ENCODE measurements at regions not wholly inside any gene's neighbourhood (a gene's known extent, or its start where the extent isn't known, plus 50 kb on each side); places are given as distances from the start of the nearest gene placed in this dataset.

DNA sequence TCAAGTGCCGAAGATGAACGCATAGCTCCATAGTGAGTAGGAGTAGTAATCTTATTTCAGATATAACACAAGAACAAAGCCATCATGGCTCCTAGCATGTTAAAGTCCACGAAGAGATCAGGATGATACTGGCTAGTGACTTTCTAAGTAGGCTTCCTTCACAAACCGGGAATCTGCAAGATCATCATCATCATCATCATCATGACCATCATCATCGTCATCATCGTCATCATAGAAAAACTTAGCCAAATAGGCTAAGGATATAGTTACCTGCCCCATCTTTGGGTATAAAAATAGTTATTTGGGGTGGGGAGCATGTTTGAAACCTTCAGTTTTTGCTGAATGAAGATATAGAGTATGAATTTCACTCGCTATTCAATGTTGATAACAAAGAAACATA, 57.9 kb downstream of the PYDC2 start:
- Mint-ChIP-seq H3K27ac (no peak overlapping the region), H3K4me1 (ENCODE audit: low read depth) (no peaks in the 10 kb centered on the region), H3K36me3 (ENCODE audit: low read depth) (no peaks in the 10 kb centered on the region), H3K4me3 (no peak overlapping the region), H3K9me3 (no peaks in the 10 kb centered on the region), H3K27me3 (ENCODE audit: low read depth) (no peaks in the 10 kb centered on the region)
- DNase-seq (ENCODE audit: low spot score), result no peak

GRCh38 chr3:191521055-191521454, 60.1 kb downstream of the PYDC2 start:
- Mint-ChIP-seq H3K4me3 (no peak overlapping the region), H3K36me3 (ENCODE audit: low read depth) (no peaks in the 10 kb centered on the region), H3K9me3 (no peaks in the 10 kb centered on the region), H3K27me3 (ENCODE audit: low read depth) (no peaks in the 10 kb centered on the region), H3K4me1 (ENCODE audit: low read depth) (no peaks in the 10 kb centered on the region), H3K27ac (no peak overlapping the region)
- DNase-seq (ENCODE audit: low spot score), result no peak

DNA sequence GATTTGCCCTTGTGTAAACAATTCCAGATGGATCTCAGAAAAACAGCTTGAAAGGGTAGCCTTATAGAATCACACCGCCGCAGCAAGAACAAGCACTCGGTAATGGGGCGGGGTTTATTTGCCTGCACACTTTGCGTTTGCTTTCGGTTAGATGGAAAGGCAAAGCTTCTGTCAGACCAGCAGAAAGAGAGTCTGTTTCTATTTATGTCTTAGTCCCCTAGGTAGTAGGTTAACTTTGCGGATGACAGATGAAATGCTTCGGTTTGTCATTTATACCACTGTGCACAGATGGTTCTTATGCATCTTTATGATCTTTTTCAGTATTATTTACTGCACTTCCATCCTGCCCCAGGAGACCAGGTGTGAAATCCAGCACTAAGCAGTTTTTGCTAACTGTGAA, 62.2 kb downstream of the PYDC2 start:
- no peak overlapping the region for H3K27ac Mint-ChIP-seq
- DNase-seq (ENCODE audit: low spot score), result no peak
- H3K27me3 Mint-ChIP-seq (ENCODE audit: low read depth), result no peaks in the 10 kb centered on the region
- H3K36me3 Mint-ChIP-seq (ENCODE audit: low read depth), result no peaks in the 10 kb centered on the region
- H3K9me3 Mint-ChIP-seq, result no peaks in the 10 kb centered on the region
- H3K4me3 Mint-ChIP-seq, result no peak overlapping the region
- H3K4me1 Mint-ChIP-seq (ENCODE audit: low read depth), result no peaks in the 10 kb centered on the region

DNA sequence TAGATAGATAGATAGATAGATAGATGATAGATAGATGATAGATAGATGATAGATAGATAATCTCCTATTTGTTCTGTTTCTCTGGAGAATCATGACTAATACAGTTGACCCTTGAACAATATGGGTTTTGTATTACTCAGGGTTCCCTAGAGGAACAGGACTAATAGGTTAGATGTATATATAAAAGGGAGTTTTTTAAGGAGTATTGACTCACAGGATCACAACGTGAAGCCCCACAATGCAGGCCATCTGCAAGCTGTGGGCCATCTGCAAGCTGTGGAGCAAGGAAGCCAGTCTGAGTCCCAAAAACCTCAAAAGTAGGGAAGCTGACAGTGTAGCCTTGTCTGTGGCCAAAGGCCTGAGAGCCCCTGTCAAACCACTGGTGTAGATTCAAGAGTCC, 67.6 kb downstream of the PYDC2 start:
- Mint-ChIP-seq H3K36me3 (ENCODE audit: low read depth) (no peaks in the 10 kb centered on the region), H3K27me3 (ENCODE audit: low read depth) (no peaks in the 10 kb centered on the region), H3K4me1 (ENCODE audit: low read depth) (no peaks in the 10 kb centered on the region), H3K27ac (no peak overlapping the region), H3K9me3 (no peaks in the 10 kb centered on the region), H3K4me3 (no peak overlapping the region)
- no peak for DNase-seq (ENCODE audit: low spot score)

- Mint-ChIP-seq H3K27me3 (ENCODE audit: low read depth) (no peaks in the 10 kb centered on the region), H3K27ac (no peak overlapping the region), H3K9me3 (peaks cover 4% of the 10 kb centered on the region), H3K4me1 (ENCODE audit: low read depth) (no peaks in the 10 kb centered on the region), H3K4me3 (no peak overlapping the region), H3K36me3 (ENCODE audit: low read depth) (no peaks in the 10 kb centered on the region)
- DNase-seq (ENCODE audit: low spot score), result no peak
Observed at GRCh38 chr3:191529992-191530391, 69.0 kb downstream of the PYDC2 start.

- H3K27me3 Mint-ChIP-seq (ENCODE audit: low read depth), result no peaks in the 10 kb centered on the region
- no peak for DNase-seq (ENCODE audit: low spot score)
- no peaks in the 10 kb centered on the region for H3K4me1 Mint-ChIP-seq (ENCODE audit: low read depth)
- H3K9me3 Mint-ChIP-seq, result peaks cover 4% of the 10 kb centered on the region
- H3K4me3 Mint-ChIP-seq, result no peak overlapping the region
- H3K36me3 Mint-ChIP-seq (ENCODE audit: low read depth), result no peaks in the 10 kb centered on the region
- no peak overlapping the region for H3K27ac Mint-ChIP-seq
Observed at GRCh38 chr3:191531434-191531972, 70.5 kb downstream of the PYDC2 start.

DNA sequence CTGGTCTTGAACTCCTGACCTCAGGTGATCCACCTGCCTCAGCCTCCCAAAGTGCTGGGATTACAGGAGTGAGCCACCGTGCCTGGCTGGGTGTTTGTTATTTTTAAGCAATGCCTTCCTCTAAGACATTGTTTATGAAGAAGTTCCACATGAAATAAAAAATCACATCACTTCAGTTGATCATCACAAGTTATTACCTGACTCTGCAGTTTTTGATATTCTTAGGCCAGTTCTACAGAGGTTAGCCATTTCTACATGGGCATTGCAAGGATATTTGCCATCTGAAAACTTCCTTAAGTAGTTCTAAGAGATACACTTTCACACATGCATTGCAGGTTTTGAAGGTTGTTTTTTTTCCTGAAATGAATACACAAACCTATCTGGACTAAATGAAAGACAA, 82.1 kb downstream of the PYDC2 start:
- peaks cover 4% of the 10 kb centered on the region for H3K9me3 Mint-ChIP-seq
- no peaks in the 10 kb centered on the region for H3K36me3 Mint-ChIP-seq (ENCODE audit: low read depth)
- DNase-seq (ENCODE audit: low spot score), result no peak
- H3K27ac Mint-ChIP-seq, result no peak overlapping the region
- no peaks in the 10 kb centered on the region for H3K27me3 Mint-ChIP-seq (ENCODE audit: low read depth)
- H3K4me1 Mint-ChIP-seq (ENCODE audit: low read depth), result no peaks in the 10 kb centered on the region
- no peak overlapping the region for H3K4me3 Mint-ChIP-seq

DNA sequence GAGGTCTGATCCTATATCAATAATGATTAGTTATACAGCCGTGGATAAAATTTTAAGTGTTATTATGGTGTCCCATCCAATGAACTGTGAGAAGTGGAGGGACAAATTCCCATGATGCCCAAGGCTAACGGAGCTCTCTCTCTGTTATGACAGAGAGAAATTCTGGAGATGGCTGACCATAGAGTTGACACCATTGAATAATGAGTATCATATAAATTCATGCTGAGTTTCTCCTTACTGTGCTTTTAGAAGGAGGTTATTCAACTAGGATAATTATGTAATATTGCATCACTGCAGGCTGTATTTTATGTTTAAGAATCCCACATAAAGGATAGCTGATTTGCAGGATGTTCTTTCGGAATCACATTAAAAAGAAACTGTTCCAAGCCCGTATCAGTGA, 82.9 kb downstream of the PYDC2 start:
- H3K4me1 Mint-ChIP-seq (ENCODE audit: low read depth), result no peaks in the 10 kb centered on the region
- no peak for DNase-seq (ENCODE audit: low spot score)
- no peak overlapping the region for H3K4me3 Mint-ChIP-seq
- H3K27me3 Mint-ChIP-seq (ENCODE audit: low read depth), result no peaks in the 10 kb centered on the region
- H3K27ac Mint-ChIP-seq, result no peak overlapping the region
- peaks cover 4% of the 10 kb centered on the region for H3K9me3 Mint-ChIP-seq
- no peaks in the 10 kb centered on the region for H3K36me3 Mint-ChIP-seq (ENCODE audit: low read depth)

DNA sequence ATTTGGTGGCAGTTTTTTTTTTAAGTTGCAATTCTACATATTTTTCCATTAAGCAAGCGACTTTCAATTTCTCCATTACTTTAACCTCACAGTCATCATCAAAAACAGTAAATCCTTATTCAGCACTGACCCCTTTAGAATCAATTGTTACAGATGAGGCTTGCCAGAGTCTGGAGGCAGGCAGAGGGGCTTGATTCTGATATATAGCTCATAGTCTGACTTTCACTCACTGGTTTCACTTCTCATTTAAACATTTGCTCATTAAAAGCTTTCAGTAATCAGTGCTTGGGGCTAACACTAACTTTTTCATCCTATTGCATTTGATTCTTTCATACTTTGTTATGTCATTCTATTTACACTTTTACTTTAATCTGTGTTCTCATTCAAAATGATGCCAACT, 88.4 kb downstream of the PYDC2 start:
- no peak for DNase-seq (ENCODE audit: low spot score)
- Mint-ChIP-seq H3K4me1 (ENCODE audit: low read depth) (no peaks in the 10 kb centered on the region), H3K27ac (no peak overlapping the region), H3K4me3 (no peak overlapping the region), H3K9me3 (peaks cover 11% of the 10 kb centered on the region), H3K27me3 (ENCODE audit: low read depth) (no peaks in the 10 kb centered on the region), H3K36me3 (ENCODE audit: low read depth) (no peaks in the 10 kb centered on the region)

GRCh38 chr3:191555037-191555436, 94.1 kb downstream of the PYDC2 start:
- H3K9me3 Mint-ChIP-seq, result peaks cover 7% of the 10 kb centered on the region
- no peak for DNase-seq (ENCODE audit: low spot score)
- no peaks in the 10 kb centered on the region for H3K4me1 Mint-ChIP-seq (ENCODE audit: low read depth)
- no peak overlapping the region for H3K4me3 Mint-ChIP-seq
- no peak overlapping the region for H3K27ac Mint-ChIP-seq
- H3K27me3 Mint-ChIP-seq (ENCODE audit: low read depth), result no peaks in the 10 kb centered on the region
- no peaks in the 10 kb centered on the region for H3K36me3 Mint-ChIP-seq (ENCODE audit: low read depth)

DNA sequence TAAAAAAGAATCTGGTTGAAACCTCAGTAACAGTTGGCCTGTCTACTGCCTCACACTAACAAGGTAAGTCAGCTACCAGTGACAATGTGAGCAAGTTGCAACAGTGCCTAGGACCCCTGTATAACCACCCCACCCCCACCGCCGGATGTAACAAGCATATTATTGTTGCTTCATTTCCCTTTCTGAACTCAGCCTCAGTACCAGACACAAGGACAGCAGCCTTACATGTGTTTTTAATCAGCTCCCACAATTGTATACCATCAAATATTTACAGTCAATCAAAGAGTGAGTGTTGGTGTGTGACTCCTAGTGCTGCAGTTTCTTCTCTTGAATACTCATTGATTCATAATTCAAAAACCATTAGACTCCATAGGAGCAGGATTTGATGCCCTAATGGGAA, 96.4 kb downstream of the PYDC2 start:
- H3K4me3 Mint-ChIP-seq, result no peak overlapping the region

DNA sequence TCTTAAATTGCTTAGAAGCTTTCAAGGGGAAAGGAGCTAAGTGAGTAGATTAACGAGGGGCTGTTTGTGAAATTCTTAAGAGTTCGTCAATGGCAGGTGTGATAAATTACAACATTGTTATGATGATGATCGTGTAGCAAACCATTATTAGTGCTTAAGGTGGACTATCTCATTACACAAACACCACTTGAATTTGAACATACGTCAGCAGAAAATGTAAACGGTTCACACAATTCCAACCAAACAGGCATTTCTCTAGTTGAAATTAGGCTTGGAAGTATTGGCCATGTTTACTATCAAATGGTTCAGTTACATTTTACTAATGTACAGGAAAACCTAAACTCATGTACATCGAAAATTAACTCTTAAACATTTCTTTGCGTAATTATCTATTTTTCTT, 102.8 kb downstream of the PYDC2 start:
- no peak overlapping the region for H3K27ac Mint-ChIP-seq
- H3K36me3 Mint-ChIP-seq (ENCODE audit: low read depth), result no peaks in the 10 kb centered on the region
- H3K4me3 Mint-ChIP-seq, result no peak overlapping the region
- no peaks in the 10 kb centered on the region for H3K4me1 Mint-ChIP-seq (ENCODE audit: low read depth)
- H3K9me3 Mint-ChIP-seq, result peaks cover 17% of the 10 kb centered on the region
- DNase-seq (ENCODE audit: low spot score), result no peak
- no peaks in the 10 kb centered on the region for H3K27me3 Mint-ChIP-seq (ENCODE audit: low read depth)

More for the DNA sequence above, 96.4 kb downstream of the PYDC2 start:
- no peak overlapping the region for H3K27ac Mint-ChIP-seq
- peaks cover 5% of the 10 kb centered on the region for H3K9me3 Mint-ChIP-seq
- H3K36me3 Mint-ChIP-seq (ENCODE audit: low read depth), result no peaks in the 10 kb centered on the region
- no peaks in the 10 kb centered on the region for H3K4me1 Mint-ChIP-seq (ENCODE audit: low read depth)
- no peaks in the 10 kb centered on the region for H3K27me3 Mint-ChIP-seq (ENCODE audit: low read depth)
- no peak for DNase-seq (ENCODE audit: low spot score)

DNA sequence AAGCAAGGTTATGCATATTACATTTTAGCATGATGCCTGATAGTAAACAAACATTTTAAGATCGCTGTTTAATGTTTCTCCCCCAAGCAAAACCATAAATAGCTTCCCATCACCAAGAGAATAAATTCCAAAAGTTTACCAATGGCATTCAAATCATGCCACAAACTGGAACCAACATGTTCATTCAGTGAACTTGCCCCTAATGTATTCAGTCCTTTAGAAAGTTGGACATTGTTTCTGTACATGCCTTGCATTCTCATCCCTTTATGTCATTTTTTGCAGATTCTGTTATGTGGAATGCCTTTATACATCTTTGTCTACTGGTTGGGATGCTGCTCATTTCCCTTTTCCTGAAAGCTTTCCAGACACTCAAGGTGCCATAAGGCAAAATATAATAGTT, 105.5 kb downstream of the PYDC2 start:
- Mint-ChIP-seq H3K27me3 (ENCODE audit: low read depth) (no peaks in the 10 kb centered on the region), H3K4me1 (ENCODE audit: low read depth) (no peaks in the 10 kb centered on the region), H3K4me3 (no peak overlapping the region), H3K27ac (no peak overlapping the region), H3K9me3 (peaks cover 21% of the 10 kb centered on the region), H3K36me3 (ENCODE audit: low read depth) (no peaks in the 10 kb centered on the region)
- DNase-seq (ENCODE audit: low spot score), result no peak

DNA sequence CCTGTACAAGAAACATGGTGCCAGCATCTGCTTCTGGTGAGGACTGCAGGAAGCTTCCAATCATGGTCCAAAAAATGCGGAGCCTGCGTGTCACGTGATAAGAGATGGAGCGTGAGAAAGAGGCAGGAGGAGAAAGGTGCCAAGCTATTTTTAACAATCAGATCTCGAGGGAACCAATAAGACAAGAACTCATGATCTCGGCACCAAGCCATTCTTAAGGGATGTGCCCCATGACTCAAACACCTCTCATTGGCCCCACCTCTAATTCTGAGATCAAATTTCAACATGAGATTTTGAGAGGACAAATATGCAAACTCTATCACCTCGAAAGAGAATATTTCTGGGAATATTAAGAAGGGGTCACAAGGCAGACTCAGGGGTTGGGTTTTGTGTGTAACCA, 107.2 kb downstream of the PYDC2 start:
- peaks cover 21% of the 10 kb centered on the region for H3K9me3 Mint-ChIP-seq
- DNase-seq (ENCODE audit: low spot score), result no peak
- H3K4me3 Mint-ChIP-seq, result no peak overlapping the region
- H3K36me3 Mint-ChIP-seq (ENCODE audit: low read depth), result no peaks in the 10 kb centered on the region
- H3K4me1 Mint-ChIP-seq (ENCODE audit: low read depth), result no peaks in the 10 kb centered on the region
- no peaks in the 10 kb centered on the region for H3K27me3 Mint-ChIP-seq (ENCODE audit: low read depth)
- no peak overlapping the region for H3K27ac Mint-ChIP-seq

DNA sequence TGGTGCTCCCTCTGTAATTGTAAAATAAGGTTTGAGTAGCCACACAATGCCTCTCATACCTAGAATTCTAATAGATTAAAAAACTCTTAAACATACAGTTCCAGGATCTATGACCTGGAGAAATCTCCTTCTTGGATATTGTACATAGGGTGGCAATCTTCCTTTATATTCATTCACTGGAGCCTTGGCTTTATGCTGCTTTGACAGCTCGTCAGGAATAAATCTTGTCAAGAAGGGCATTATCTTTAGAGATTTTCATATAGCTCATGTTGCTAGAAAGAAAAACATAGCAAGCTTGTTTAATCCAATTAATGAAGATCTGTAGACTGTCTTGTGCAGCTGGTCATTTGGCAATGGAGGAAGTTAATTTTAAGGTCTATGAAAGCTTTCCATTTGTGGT, 131.1 kb downstream of the PYDC2 start:
- no peak overlapping the region for H3K27ac Mint-ChIP-seq

More for the DNA sequence above, 131.1 kb downstream of the PYDC2 start:
- DNase-seq (ENCODE audit: low spot score), result no peak
- H3K27me3 Mint-ChIP-seq (ENCODE audit: low read depth), result no peaks in the 10 kb centered on the region
- no peaks in the 10 kb centered on the region for H3K4me1 Mint-ChIP-seq (ENCODE audit: low read depth)
- H3K36me3 Mint-ChIP-seq (ENCODE audit: low read depth), result no peaks in the 10 kb centered on the region
- H3K4me3 Mint-ChIP-seq, result no peak overlapping the region
- no peaks in the 10 kb centered on the region for H3K9me3 Mint-ChIP-seq
